Muscle layer of duodenum (tissue), 2 donors: ENCODE measurements at regions not wholly inside any gene's neighbourhood (a gene's known extent, or its start where the extent isn't known, plus 50 kb on each side); places are given as distances from the start of the nearest gene placed in this dataset.

Experiments
- H3K27ac ChIP-seq: one replicate; pipeline ENCODE4 v1.7.0; 2013; ENCODE audit warnings: mild to moderate bottlenecking, low read length
- H3K27me3 ChIP-seq: one replicate; pipeline ENCODE4 v1.7.0; 2013; ENCODE audit warnings: low read depth, mild to moderate bottlenecking, control low read depth, low read length
- H3K36me3 ChIP-seq, 2 donors: one replicate each; pipeline ENCODE4 v1.7.0; 2013; ENCODE audit warnings: low read length in 2 of 2, control low read depth in 1 of 2, mild to moderate bottlenecking in 1 of 2; ENCODE audit not compliant: insufficient read depth in 2 of 2, control insufficient read depth in 1 of 2
- H3K4me1 ChIP-seq, 2 donors: one replicate each; pipeline ENCODE4 v1.7.0; 2013; ENCODE audit warnings: low read length in 2 of 2, mild to moderate bottlenecking in 2 of 2, control low read depth in 1 of 2, moderate library complexity in 1 of 2; ENCODE audit not compliant: insufficient read depth in 2 of 2, control insufficient read depth in 1 of 2
- H3K4me3 ChIP-seq, 2 donors: one replicate each; pipeline ENCODE4 v1.7.0; 2013; ENCODE audit warnings: low read length in 2 of 2, low read depth in 1 of 2, mild to moderate bottlenecking in 1 of 2
- H3K9me3 ChIP-seq, 2 donors: one replicate each; pipeline ENCODE4 v1.7.0; 2013; ENCODE audit warnings: low read length in 2 of 2, control low read depth in 1 of 2, mild to moderate bottlenecking in 1 of 2; ENCODE audit not compliant: control insufficient read depth in 1 of 2
- donor health status: healthy.

GRCh38 chr3:110454066-110454465, 617.5 kb upstream of the NECTIN3 start:
- H3K4me1 ChIP-seq = no peaks in the 10 kb centered on the region
- no peaks in the 10 kb centered on the region for H3K27me3 ChIP-seq
- H3K9me3 ChIP-seq = no peaks in the 10 kb centered on the region
- H3K4me3 ChIP-seq = no peak overlapping the region
- H3K36me3 ChIP-seq = no peaks in the 10 kb centered on the region
- no peak overlapping the region for H3K27ac ChIP-seq

- H3K27ac ChIP-seq = no peak overlapping the region
- H3K27me3 ChIP-seq = no peaks in the 10 kb centered on the region
- no peak overlapping the region for H3K4me3 ChIP-seq
- no peaks in the 10 kb centered on the region for H3K4me1 ChIP-seq
- no peaks in the 10 kb centered on the region for H3K9me3 ChIP-seq
- H3K36me3 ChIP-seq = no peaks in the 10 kb centered on the region
Measured at GRCh38 chr3:110456001-110456400, 615.6 kb upstream of the NECTIN3 start.

- Histone ChIP-seq H3K36me3 (no peaks in the 10 kb centered on the region), H3K27ac (no peak overlapping the region), H3K4me1 (no peaks in the 10 kb centered on the region), H3K9me3 (no peaks in the 10 kb centered on the region), H3K27me3 (no peaks in the 10 kb centered on the region), H3K4me3 (no peak overlapping the region)
Measured at GRCh38 chr3:110456438-110457138, 615.0 kb upstream of the NECTIN3 start.

- no peaks in the 10 kb centered on the region for H3K9me3 ChIP-seq
- no peaks in the 10 kb centered on the region for H3K4me1 ChIP-seq
- no peaks in the 10 kb centered on the region for H3K27me3 ChIP-seq
- no peaks in the 10 kb centered on the region for H3K36me3 ChIP-seq
- no peak overlapping the region for H3K4me3 ChIP-seq
- H3K27ac ChIP-seq = no peak overlapping the region
Measured at GRCh38 chr3:110457508-110457907, 614.1 kb upstream of the NECTIN3 start.

- Histone ChIP-seq H3K36me3 (no peaks in the 10 kb centered on the region), H3K27me3 (no peaks in the 10 kb centered on the region), H3K9me3 (no peaks in the 10 kb centered on the region), H3K27ac (no peak overlapping the region), H3K4me3 (no peak overlapping the region), H3K4me1 (no peaks in the 10 kb centered on the region)
Measured at GRCh38 chr3:110459021-110459420, 612.6 kb upstream of the NECTIN3 start.

- H3K9me3 ChIP-seq = no peaks in the 10 kb centered on the region
- no peak overlapping the region for H3K27ac ChIP-seq
- H3K36me3 ChIP-seq = no peaks in the 10 kb centered on the region
- no peaks in the 10 kb centered on the region for H3K4me1 ChIP-seq
- H3K27me3 ChIP-seq = no peaks in the 10 kb centered on the region
- no peak overlapping the region for H3K4me3 ChIP-seq
Measured at GRCh38 chr3:110470310-110470709, 601.3 kb upstream of the NECTIN3 start.

GRCh38 chr3:110473405-110473804, 598.2 kb upstream of the NECTIN3 start:
- no peaks in the 10 kb centered on the region for H3K27me3 ChIP-seq
- no peaks in the 10 kb centered on the region for H3K9me3 ChIP-seq
- no peak overlapping the region for H3K27ac ChIP-seq
- H3K4me3 ChIP-seq = no peak overlapping the region
- H3K36me3 ChIP-seq = no peaks in the 10 kb centered on the region
- no peaks in the 10 kb centered on the region for H3K4me1 ChIP-seq

- Histone ChIP-seq H3K27ac (no peak overlapping the region), H3K4me3 (no peak overlapping the region), H3K4me1 (no peaks in the 10 kb centered on the region)
Measured at GRCh38 chr3:110474397-110474796, 597.2 kb upstream of the NECTIN3 start.

GRCh38 chr3:110478377-110479054, 593.1 kb upstream of the NECTIN3 start:
- no peaks in the 10 kb centered on the region for H3K4me1 ChIP-seq
- H3K9me3 ChIP-seq = peaks cover 0 to 4% of the 10 kb centered on the region in 2 donors
- no peaks in the 10 kb centered on the region for H3K36me3 ChIP-seq
- no peak overlapping the region for H3K4me3 ChIP-seq
- H3K27ac ChIP-seq = no peak overlapping the region
- no peaks in the 10 kb centered on the region for H3K27me3 ChIP-seq

More at GRCh38 chr3:110474397-110474796, 597.2 kb upstream of the NECTIN3 start:
- Histone ChIP-seq H3K9me3 (no peaks in the 10 kb centered on the region), H3K27me3 (no peaks in the 10 kb centered on the region), H3K36me3 (no peaks in the 10 kb centered on the region)

GRCh38 chr3:110479731-110480130, 591.9 kb upstream of the NECTIN3 start:
- H3K9me3 ChIP-seq = peaks cover 0 to 6% of the 10 kb centered on the region in 2 donors
- no peaks in the 10 kb centered on the region for H3K4me1 ChIP-seq
- no peak overlapping the region for H3K27ac ChIP-seq
- no peak overlapping the region for H3K4me3 ChIP-seq
- no peaks in the 10 kb centered on the region for H3K27me3 ChIP-seq
- no peaks in the 10 kb centered on the region for H3K36me3 ChIP-seq

- no peaks in the 10 kb centered on the region for H3K27me3 ChIP-seq
- no peaks in the 10 kb centered on the region for H3K36me3 ChIP-seq
- H3K4me1 ChIP-seq = no peaks in the 10 kb centered on the region
- no peak overlapping the region for H3K4me3 ChIP-seq
- H3K27ac ChIP-seq = no peak overlapping the region
- H3K9me3 ChIP-seq = peaks cover 9 to 25% of the 10 kb centered on the region in 2 donors
Measured at GRCh38 chr3:110485389-110485788, 586.2 kb upstream of the NECTIN3 start.
